HCT116 (cell line): ENCODE measurements at regions not wholly inside any gene's neighbourhood (a gene's known extent, or its start where the extent isn't known, plus 50 kb on each side); places are given as distances from the start of the nearest gene placed in this dataset.

Experiments
- ATAC-seq: fragments of 200-7000 bp; cut with Tn5 transposase; 2 replicates; pipeline ENCODE4 v1.9.1; 2020; ENCODE audit warnings: mild to moderate bottlenecking, moderate library complexity
- BruUV-seq: library from RNA; stranded (reverse); fragments of 400-500 nt; replicated peaks from 2 replicates; lab custom pipeline; 2021; lab: Mats Ljungman, UMichigan
- CTCF ChIA-PET: fragments of 300-600 bp; sonication (Branson Sonifier 250); formaldehyde crosslinking; loops from one replicate; lab custom pipeline; 2021; ENCODE audit warnings: antibody characterized with exemption; lab: Charles Lee
- POLR2A ChIA-PET: fragments of 300-600, 350-600 bp; sonication (Branson Sonifier 250); formaldehyde crosslinking; loops from one replicate; lab custom pipeline; 2021; ENCODE audit warnings: antibody characterized with exemption; lab: Charles Lee
- RAD21 ChIA-PET, 2 experiments: fragments of 300-600 bp; sonication (Branson Sonifier 250); formaldehyde crosslinking; loops; one replicate each; lab custom pipeline; 2023; ENCODE audit warnings: low total read pairs in 2 of 2; ENCODE audit not compliant: uncharacterized antibody in 2 of 2, unreplicated experiment in 2 of 2, low non-redundant PET in 1 of 2; lab: Charles Lee
- DNase-seq: peaks from one replicate; pipeline ENCODE4 v3.0.0-alpha.2; 2010; ENCODE audit warnings: low read depth, low spot score
- H2AFZ ChIP-seq: fragments of 200-600 bp; shearing (Covaris generic), sonication (generic); 2 replicates; pipeline ENCODE4 v1.6.1; 2017; ENCODE audit warnings: low read depth, mixed run types, mixed read lengths, antibody characterized with exemption, low read length; ENCODE audit not compliant: poor library complexity, severe bottlenecking
- H3K27ac ChIP-seq: 2 replicates; pipeline ENCODE4 v1.5.1; 2012; ENCODE audit warnings: low read depth, low read length
- H3K27me3 ChIP-seq: fragments of 200-600 bp; sonication (generic); 2 replicates; pipeline ENCODE4 v1.6.1; 2016; ENCODE audit warnings: mixed run types, low read length, mixed read lengths; ENCODE audit not compliant: insufficient read depth
- H3K36me3 ChIP-seq, 2 experiments: fragments of 200-500 bp in 1 of 2; fragments of 200-600 bp in 1 of 2; sonication (Bioruptor generic) in 1 of 2; sonication (generic) in 1 of 2; 2 replicates each; pipeline versions ENCODE4 v1.5.1 to v1.6.1; 2014 to 2016; ENCODE audit warnings: low read length in 2 of 2, inconsistent platforms in 1 of 2, mixed read lengths in 1 of 2, mixed run types in 1 of 2; ENCODE audit not compliant: insufficient read depth in 2 of 2, control insufficient read depth in 1 of 2
- H3K4me1 ChIP-seq, 2 experiments: fragments of 200-600 bp in 1 of 2; sonication (generic) in 1 of 2; 2 replicates each; pipeline versions ENCODE4 v1.5.1 to v1.6.1; 2012 to 2017; ENCODE audit warnings: low read length in 2 of 2, inconsistent platforms in 1 of 2, mild to moderate bottlenecking in 1 of 2, mixed read lengths in 1 of 2, mixed run types in 1 of 2, moderate library complexity in 1 of 2; ENCODE audit not compliant: insufficient read depth in 2 of 2, control insufficient read depth in 1 of 2
- H3K4me2 ChIP-seq: fragments of 200-600 bp; sonication (generic); 2 replicates; pipeline ENCODE4 v1.6.1; 2017; ENCODE audit warnings: mixed run types, low read length, mixed read lengths
- H3K4me3 ChIP-seq, 2 experiments: fragments of 200-600 bp in 1 of 2; sonication (generic) in 1 of 2; replicated peaks in 1 of 2; 2 replicates each; pipeline ENCODE4 v1.5.1; 2011 to 2016; ENCODE audit warnings: low read length in 2 of 2, control low read depth in 1 of 2, low read depth in 1 of 2, mild to moderate bottlenecking in 1 of 2, mixed read lengths in 1 of 2, mixed run types in 1 of 2
- H3K79me2 ChIP-seq: fragments of 200-600 bp; sonication (generic); 2 replicates; pipeline ENCODE4 v1.6.1; 2017; ENCODE audit warnings: mild to moderate bottlenecking, mixed run types, low read length, moderate library complexity, mixed read lengths; ENCODE audit not compliant: insufficient read depth
- H3K9ac ChIP-seq: fragments of 200-600 bp; sonication (generic); 2 replicates; pipeline ENCODE4 v1.6.1; 2016; ENCODE audit warnings: low read length, mixed read lengths
- H3K9me2 ChIP-seq: fragments of 200-600 bp; sonication (generic), shearing (Covaris generic); 2 replicates; pipeline ENCODE4 v1.6.1; 2017; ENCODE audit warnings: mixed run types, mild to moderate bottlenecking, moderate library complexity; ENCODE audit not compliant: insufficient read depth
- H3K9me3 ChIP-seq, 2 experiments: fragments of 200-500 bp in 1 of 2; fragments of 200-600 bp in 1 of 2; sonication (Bioruptor generic) in 1 of 2; sonication (generic) in 1 of 2; 2 replicates each; pipeline ENCODE4 v1.6.1; 2014 to 2017; ENCODE audit warnings: low read length in 2 of 2, mixed read lengths in 2 of 2, inconsistent platforms in 1 of 2, low read depth in 1 of 2, mild to moderate bottlenecking in 1 of 2, mixed run types in 1 of 2, moderate library complexity in 1 of 2; ENCODE audit not compliant: control insufficient read depth in 1 of 2, insufficient read depth in 1 of 2
- H4K20me1 ChIP-seq: fragments of 200-600 bp; sonication (generic), shearing (Covaris generic); 2 replicates; pipeline ENCODE4 v1.6.1; 2017; ENCODE audit warnings: mixed run types, mild to moderate bottlenecking, moderate library complexity; ENCODE audit not compliant: insufficient read depth
- ATF3 ChIP-seq: IDR thresholded peaks from 2 replicates; pipeline ENCODE4 v1.6.1; 2012
- CBX3 ChIP-seq: IDR thresholded peaks from 2 replicates; pipeline ENCODE4 v1.6.1; 2012; ENCODE audit warnings: low read depth
- CEBPB ChIP-seq: IDR thresholded peaks from 2 replicates; pipeline ENCODE4 v1.6.1; 2012; ENCODE audit warnings: low read depth
- EGR1 ChIP-seq: IDR thresholded peaks from 2 replicates; pipeline ENCODE4 v1.6.1; 2012; ENCODE audit warnings: low read depth
- ELF1 ChIP-seq: IDR thresholded peaks from 2 replicates; pipeline ENCODE4 v1.6.1; 2012; ENCODE audit warnings: low read depth, borderline replicate concordance
- EZH2 ChIP-seq: fragments of 200-600 bp; sonication (generic); IDR thresholded peaks from 2 replicates; pipeline ENCODE4 v1.6.1; 2017; ENCODE audit warnings: antibody characterized with exemption, mixed run types
- FOSL1 ChIP-seq: IDR thresholded peaks from 2 replicates; pipeline ENCODE4 v1.6.1; 2012; ENCODE audit warnings: low read depth
- JUND ChIP-seq: IDR thresholded peaks from 2 replicates; pipeline ENCODE4 v1.6.1; 2012
- MAX ChIP-seq: IDR thresholded peaks from 2 replicates; pipeline ENCODE4 v1.6.1; 2012
- POLR2A ChIP-seq: IDR thresholded peaks from 2 replicates; pipeline ENCODE4 v1.7.0; 2011; ENCODE audit warnings: borderline replicate concordance; ENCODE audit not compliant: insufficient read depth, insufficient read length; ENCODE audit errors: extremely low read depth
- POLR2AphosphoS5 ChIP-seq: IDR thresholded peaks from 2 replicates; pipeline ENCODE4 v1.6.1; 2011; ENCODE audit warnings: mild to moderate bottlenecking, low read depth, low read length, moderate library complexity
- REST ChIP-seq: IDR thresholded peaks from 2 replicates; pipeline ENCODE4 v1.6.1; 2012; ENCODE audit warnings: low read depth
- SIN3A ChIP-seq: IDR thresholded peaks from 2 replicates; pipeline ENCODE4 v1.6.1; 2012; ENCODE audit warnings: low read depth
- SP1 ChIP-seq: IDR thresholded peaks from 2 replicates; pipeline ENCODE4 v1.6.1; 2012; ENCODE audit warnings: low read depth
- SRF ChIP-seq: IDR thresholded peaks from 2 replicates; pipeline ENCODE4 v1.6.1; 2012; ENCODE audit warnings: low read depth
- TCF7L2 ChIP-seq: IDR thresholded peaks from 2 replicates; pipeline ENCODE4 v1.7.0; 2011; ENCODE audit warnings: borderline replicate concordance, inconsistent platforms; ENCODE audit not compliant: insufficient read depth, insufficient read length; ENCODE audit errors: extremely low read depth
- YY1 ChIP-seq: IDR thresholded peaks from 2 replicates; pipeline ENCODE4 v1.6.1; 2011; ENCODE audit warnings: low read length, low read depth, moderate library complexity, mild to moderate bottlenecking; ENCODE audit not compliant: insufficient replicate concordance; ENCODE audit errors: extremely low read depth
- ZFX ChIP-seq: fragments of 450-650 bp; IDR thresholded peaks from 2 replicates; pipeline ENCODE4 v1.6.1; 2017
- ZNF274 ChIP-seq: fragments of 200-500 bp; sonication (Bioruptor generic); IDR thresholded peaks from 2 replicates; pipeline ENCODE4 v1.6.1; 2014; ENCODE audit warnings: mild to moderate bottlenecking, low read depth, low read length, inconsistent platforms
- intact Hi-C: fragments of 100-400 bp; cut with micrococcal nuclease; formaldehyde crosslinking; loops from 2 replicates; pipeline ENCODE4 v1.10.0; 2022

DNA sequence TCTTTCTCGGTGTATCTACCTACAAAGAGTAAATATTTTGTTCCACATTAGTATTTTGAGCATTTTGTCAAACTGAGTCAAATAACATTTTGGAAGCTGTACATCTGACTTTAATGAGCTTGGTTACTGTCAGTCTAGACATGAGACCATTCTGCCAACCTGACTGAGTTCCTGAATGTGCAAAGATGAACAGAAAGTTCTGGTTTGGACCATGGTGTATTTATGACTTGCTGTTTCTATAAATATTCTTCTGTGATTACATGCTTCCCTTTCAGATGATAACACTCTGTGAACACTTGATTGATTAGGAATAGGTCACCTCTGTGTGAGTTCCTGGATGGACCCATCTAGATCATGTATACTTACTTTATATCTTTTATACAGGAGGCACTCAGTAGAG, 827.8 kb downstream of the VRK1 start:
- intact Hi-C loops = no loop called here
- H3K27me3 ChIP-seq = 0 out of 2 replicates have a peak, but pooled peaks cover 5% of the 10 kb centered on the region
- RAD21 ChIA-PET = no interaction called here

More for the DNA sequence above, 827.8 kb downstream of the VRK1 start:
- CTCF ChIA-PET = no interaction called here
- Histone ChIP-seq H4K20me1 (no peaks in the 10 kb centered on the region), H3K9me3 (no peaks in the 10 kb centered on the region), H3K4me2 (no peak overlapping the region), H3K79me2 (no peaks in the 10 kb centered on the region), H3K4me3 (no peak overlapping the region), H3K9ac (no peak overlapping the region), H3K4me1 (no peaks in the 10 kb centered on the region), H3K9me2 (no peaks in the 10 kb centered on the region), H3K36me3 (no peaks in the 10 kb centered on the region), H2AFZ (no peak overlapping the region), H3K27ac (no peak overlapping the region)
- DNase-seq (no peak), ATAC-seq (no peak)
- POLR2A ChIA-PET = no interaction called here
- no peak for TF ChIP-seq POLR2AphosphoS5
- no peak for TF ChIP-seq CBX3
- no peak for TF ChIP-seq ZFX
- no peak for TF ChIP-seq EZH2
- TF ChIP-seq YY1 = no peak
- TF ChIP-seq REST = no peak
- TF ChIP-seq EGR1 = no peak
- TF ChIP-seq SP1 = no peak
- TF ChIP-seq ELF1 = no peak
- no peak for TF ChIP-seq TCF7L2
- TF ChIP-seq SRF = no peak
- no peak for TF ChIP-seq MAX
- no peak for TF ChIP-seq CEBPB
- TF ChIP-seq SIN3A = no peak
- TF ChIP-seq ZNF274 = no peak
- TF ChIP-seq FOSL1 = no peak
- no peak for TF ChIP-seq JUND
- no peak for TF ChIP-seq POLR2A
- no peak for TF ChIP-seq ATF3
- BruUV-seq = no TSS peak
